GM19397 (cell line): ENCODE measurements at regions not wholly inside any gene's neighbourhood (a gene's known extent, or its start where the extent isn't known, plus 50 kb on each side); places are given as distances from the start of the nearest gene placed in this dataset.
A peak's percentile ranks its signal among the peaks of the same experiment; 100 is the strongest.
"Not testable (repeated sequence)": the region's sequence is repeated elsewhere in the genome, so short reads cannot be mapped to it uniquely, and the experiment has no call there.

Experiments used
- ATAC-seq: cut with Tn5 transposase; IDR thresholded peaks from one replicate; pipeline ENCODE4 v1.9.1; 2021; ENCODE audit warnings: mild to moderate bottlenecking, moderate library complexity; ENCODE audit not compliant: unreplicated experiment

GRCh38 chr20:22690000-22690399, 105.6 kb upstream of the FOXA2 start:
- ATAC-seq: no peak

- ATAC-seq: no peak
Measured at GRCh38 chr20:22690616-22691179, 106.3 kb upstream of the FOXA2 start.

- peak; percentile 80 for ATAC-seq
Measured at GRCh38 chr20:22691369-22692118, 107.2 kb upstream of the FOXA2 start.

- ATAC-seq: no peak
Measured at GRCh38 chr20:22692119-22692475, 107.7 kb upstream of the FOXA2 start.

GRCh38 chr20:22692620-22693019, 108.2 kb upstream of the FOXA2 start:
- not testable (repeated sequence) for ATAC-seq

GRCh38 chr20:22696759-22697158, 112.4 kb upstream of the FOXA2 start:
- ATAC-seq: no peak

GRCh38 chr20:22698259-22698842, 114.0 kb upstream of the FOXA2 start:
- ATAC-seq: no peak

GRCh38 chr20:22699396-22699795, 115.0 kb upstream of the FOXA2 start:
- ATAC-seq: no peak

GRCh38 chr20:22700367-22700766, 116.0 kb upstream of the FOXA2 start:
- no peak for ATAC-seq

- ATAC-seq: no peak
Measured at GRCh38 chr20:22701679-22702308, 117.4 kb upstream of the FOXA2 start.

GRCh38 chr20:22703843-22704242, 119.5 kb upstream of the FOXA2 start:
- no peak for ATAC-seq

GRCh38 chr20:22711971-22712755, 127.8 kb upstream of the FOXA2 start:
- ATAC-seq: no peak

- ATAC-seq: no peak
Measured at GRCh38 chr20:22716821-22717351, 132.5 kb upstream of the FOXA2 start.

- no peak for ATAC-seq
Measured at GRCh38 chr20:22717466-22717865, 133.1 kb upstream of the FOXA2 start.

- ATAC-seq: no peak
Measured at GRCh38 chr20:22719167-22719591, 134.8 kb upstream of the FOXA2 start.

GRCh38 chr20:22720206-22720605, 135.8 kb upstream of the FOXA2 start:
- no peak for ATAC-seq

- ATAC-seq: no peak
Measured at GRCh38 chr20:22722811-22723210, 138.4 kb upstream of the FOXA2 start.

GRCh38 chr20:22723659-22724058, 139.3 kb upstream of the FOXA2 start:
- no peak for ATAC-seq

- ATAC-seq: no peak
Measured at GRCh38 chr20:22728146-22728745, 143.9 kb upstream of the FOXA2 start.

GRCh38 chr20:22729180-22729579, 144.8 kb upstream of the FOXA2 start:
- ATAC-seq: no peak
